Fibroblast of the aortic adventitia (primary cell): ENCODE measurements at regions not wholly inside any gene's neighbourhood (a gene's known extent, or its start where the extent isn't known, plus 50 kb on each side); places are given as distances from the start of the nearest gene placed in this dataset.

Experiments used
- DNase-seq: peaks from one replicate; pipeline ENCODE4 v3.0.0-alpha.2; 2010; ENCODE audit warnings: low read depth
- H3K4me3 ChIP-seq: 2 replicates; pipeline ENCODE4 v1.5.1; 2011; ENCODE audit warnings: low read depth, mild to moderate bottlenecking, control low read depth, low read length, moderate library complexity
- CTCF ChIP-seq: IDR thresholded peaks from 2 replicates; pipeline ENCODE4 v1.5.1; 2011; ENCODE audit warnings: mild to moderate bottlenecking, low read length, control low read depth, inconsistent platforms; ENCODE audit not compliant: insufficient read depth

- no peak overlapping the region for H3K4me3 ChIP-seq
- TF ChIP-seq CTCF = no peak
- DNase-seq = peak; percentile 6
Measured at GRCh38 chr7:16171928-16172327, 249.4 kb downstream of the CRPPA start.

- no peak for DNase-seq
- H3K4me3 ChIP-seq = no peak overlapping the region
- no peak for TF ChIP-seq CTCF
Measured at GRCh38 chr7:16170671-16171070, 250.7 kb downstream of the CRPPA start.

GRCh38 chr7:16169537-16169936, 251.8 kb downstream of the CRPPA start:
- DNase-seq = no peak
- no peak for TF ChIP-seq CTCF
- no peak overlapping the region for H3K4me3 ChIP-seq

- no peak for TF ChIP-seq CTCF
- no peak overlapping the region for H3K4me3 ChIP-seq
- no peak for DNase-seq
Measured at GRCh38 chr7:16167526-16167925, 253.8 kb downstream of the CRPPA start.

GRCh38 chr7:16144361-16144760, 277.0 kb downstream of the CRPPA start:
- no peak overlapping the region for H3K4me3 ChIP-seq
- DNase-seq = no peak
- TF ChIP-seq CTCF = no peak

GRCh38 chr7:16137944-16138343, 283.4 kb downstream of the CRPPA start:
- TF ChIP-seq CTCF = no peak
- H3K4me3 ChIP-seq = no peak overlapping the region

GRCh38 chr7:16136896-16137295, 284.4 kb downstream of the CRPPA start:
- DNase-seq = no peak

More at GRCh38 chr7:16137944-16138343, 283.4 kb downstream of the CRPPA start:
- DNase-seq = no peak

More at GRCh38 chr7:16136896-16137295, 284.4 kb downstream of the CRPPA start:
- no peak for TF ChIP-seq CTCF
- no peak overlapping the region for H3K4me3 ChIP-seq
